H9 (cell line): ENCODE measurements at regions not wholly inside any gene's neighbourhood (a gene's known extent, or its start where the extent isn't known, plus 50 kb on each side); places are given as distances from the start of the nearest gene placed in this dataset.

ENCODE experiments used
- DNase-seq: peaks from one replicate; pipeline ENCODE4 v3.0.0-alpha.2; 2017
- H2AFZ ChIP-seq: one replicate; pipeline ENCODE4 v1.6.1; 2013; ENCODE audit warnings: mild to moderate bottlenecking, low read length, control low read depth, moderate library complexity
- H2AK5ac ChIP-seq: 2 replicates; pipeline ENCODE4 v1.6.1; 2013; ENCODE audit warnings: low read length, control low read depth, mixed read lengths; ENCODE audit not compliant: insufficient read length
- H2BK120ac ChIP-seq: one replicate; pipeline ENCODE4 v1.6.1; 2013; ENCODE audit warnings: low read depth, mild to moderate bottlenecking, low read length, control low read depth, inconsistent platforms; ENCODE audit not compliant: poor library complexity, severe bottlenecking
- H2BK12ac ChIP-seq: 2 replicates; pipeline ENCODE4 v1.6.1; 2013; ENCODE audit warnings: low read length, control low read depth, mixed read lengths, low read depth; ENCODE audit not compliant: insufficient read length
- H2BK15ac ChIP-seq: 2 replicates; pipeline ENCODE4 v1.6.1; 2013; ENCODE audit warnings: low read depth, low read length, control low read depth
- H2BK20ac ChIP-seq: one replicate; pipeline ENCODE4 v1.6.1; 2013; ENCODE audit warnings: low read depth, mild to moderate bottlenecking, low read length, control low read depth, inconsistent platforms; ENCODE audit not compliant: poor library complexity, severe bottlenecking
- H2BK5ac ChIP-seq: 2 replicates; pipeline ENCODE4 v1.6.1; 2013; ENCODE audit warnings: low read length, control low read depth, mixed read lengths; ENCODE audit not compliant: insufficient read length
- H3K14ac ChIP-seq: 2 replicates; pipeline ENCODE4 v1.6.1; 2013; ENCODE audit warnings: low read length, control low read depth; ENCODE audit not compliant: insufficient read depth
- H3K18ac ChIP-seq: 2 replicates; pipeline ENCODE4 v1.6.1; 2013; ENCODE audit warnings: low read depth, mild to moderate bottlenecking, mixed read lengths, low read length, control low read depth; ENCODE audit not compliant: insufficient read length
- H3K23ac ChIP-seq: 2 replicates; pipeline ENCODE4 v1.6.1; 2013; ENCODE audit warnings: low read length, control low read depth, mixed read lengths, low read depth; ENCODE audit not compliant: insufficient read length
- H3K23me2 ChIP-seq: 2 replicates; pipeline ENCODE4 v1.6.1; 2013; ENCODE audit warnings: low read depth, mild to moderate bottlenecking, mixed read lengths, low read length, control low read depth; ENCODE audit not compliant: insufficient read length, poor library complexity, severe bottlenecking
- H3K27ac ChIP-seq: 2 replicates; pipeline ENCODE4 v1.5.1; 2013; ENCODE audit warnings: low read length, control low read depth, mixed read lengths, low read depth; ENCODE audit not compliant: insufficient read length
- H3K27me3 ChIP-seq: 2 replicates; pipeline ENCODE4 v1.6.1; 2013; ENCODE audit warnings: low read length, control low read depth, inconsistent platforms; ENCODE audit not compliant: insufficient read depth
- H3K4ac ChIP-seq: 2 replicates; pipeline ENCODE4 v1.6.1; 2013; ENCODE audit warnings: low read depth, mild to moderate bottlenecking, control low read depth, inconsistent platforms, low read length, moderate library complexity
- H3K4me1 ChIP-seq: 2 replicates; pipeline ENCODE4 v1.6.1; 2013; ENCODE audit warnings: low read length, control low read depth, inconsistent platforms; ENCODE audit not compliant: insufficient read depth
- H3K4me2 ChIP-seq: 2 replicates; pipeline ENCODE4 v1.6.1; 2013; ENCODE audit warnings: low read length, control low read depth, mixed read lengths; ENCODE audit not compliant: insufficient read length, insufficient read depth
- H3K56ac ChIP-seq: 2 replicates; pipeline ENCODE4 v1.6.1; 2013; ENCODE audit warnings: low read depth, mild to moderate bottlenecking, mixed read lengths, low read length, control low read depth; ENCODE audit not compliant: insufficient read length
- H3K79me1 ChIP-seq: 2 replicates; pipeline ENCODE4 v1.6.1; 2013; ENCODE audit warnings: low read depth, mild to moderate bottlenecking, moderate library complexity, low read length, control low read depth, inconsistent platforms; ENCODE audit not compliant: insufficient read depth, poor library complexity, severe bottlenecking
- H3K79me2 ChIP-seq: 2 replicates; pipeline ENCODE4 v1.6.1; 2013; ENCODE audit warnings: low read length, control low read depth, inconsistent platforms; ENCODE audit not compliant: insufficient read depth
- H3K9ac ChIP-seq: 2 replicates; pipeline ENCODE4 v1.6.1; 2013; ENCODE audit warnings: low read length, control low read depth, mixed read lengths; ENCODE audit not compliant: insufficient read length; ENCODE audit errors: extremely low read depth
- H3K9me3 ChIP-seq: one replicate; pipeline ENCODE4 v1.6.1; 2013; ENCODE audit warnings: low read depth, low read length, inconsistent platforms; ENCODE audit not compliant: control insufficient read depth
- H3T11ph ChIP-seq: one replicate; pipeline ENCODE4 v1.6.1; 2013; ENCODE audit warnings: mild to moderate bottlenecking, low read length, control low read depth, inconsistent platforms
- H4K20me1 ChIP-seq: one replicate; pipeline ENCODE4 v1.6.1; 2013; ENCODE audit not compliant: control insufficient read depth, insufficient read length, insufficient read depth
- H4K5ac ChIP-seq: 2 replicates; pipeline ENCODE4 v1.6.1; 2013; ENCODE audit warnings: low read depth, mild to moderate bottlenecking, mixed read lengths, low read length, control low read depth; ENCODE audit not compliant: insufficient read length
- H4K8ac ChIP-seq: replicated peaks from 2 replicates; pipeline ENCODE4 v1.6.1; 2013; ENCODE audit warnings: low read length, control low read depth, mixed read lengths, low read depth; ENCODE audit not compliant: insufficient read length
- H4K91ac ChIP-seq: 2 replicates; pipeline ENCODE4 v1.6.1; 2013; ENCODE audit warnings: low read depth, mild to moderate bottlenecking, moderate library complexity, mixed read lengths, low read length, control low read depth; ENCODE audit not compliant: insufficient read length
- H3K27ac Mint-ChIP-seq, 3 experiments: 2 replicates in 2 of 3; 3 replicates in 1 of 3; pipeline ENCODE4 v1.8.0; 2020 to 2021; ENCODE audit warnings: mixed read lengths in 3 of 3, mild to moderate bottlenecking in 1 of 3, moderate library complexity in 1 of 3
- H3K27me3 Mint-ChIP-seq: 2 replicates; pipeline ENCODE4 v1.8.0; 2021; ENCODE audit warnings: low read depth, mild to moderate bottlenecking, moderate library complexity, mixed read lengths
- H3K36me3 Mint-ChIP-seq, 3 experiments: 2 replicates in 2 of 3; 3 replicates in 1 of 3; pipeline ENCODE4 v1.8.0; 2020 to 2021; ENCODE audit warnings: low read depth in 3 of 3, mixed read lengths in 3 of 3; ENCODE audit not compliant: insufficient read depth in 1 of 3
- H3K4me1 Mint-ChIP-seq, 2 experiments: 2 replicates each; pipeline ENCODE4 v1.8.0; 2020; ENCODE audit warnings: mixed read lengths in 2 of 2
- H3K4me3 Mint-ChIP-seq, 2 experiments: 2 replicates in 1 of 2; 3 replicates in 1 of 2; pipeline ENCODE4 v1.8.0; 2020 to 2021; ENCODE audit warnings: mild to moderate bottlenecking in 2 of 2, mixed read lengths in 2 of 2, moderate library complexity in 1 of 2
- H3K9me3 Mint-ChIP-seq, 2 experiments: 2 replicates in 1 of 2; 3 replicates in 1 of 2; pipeline ENCODE4 v1.8.0; 2020; ENCODE audit warnings: mild to moderate bottlenecking in 2 of 2, mixed read lengths in 2 of 2, moderate library complexity in 1 of 2
- CTCF ChIP-seq: fragments of 200-600 bp; sonication (generic); conservative IDR thresholded peaks from 3 replicates; pipeline ENCODE4 v1.8.0; 2021; ENCODE audit warnings: antibody characterized with exemption, mild to moderate bottlenecking
- WGBS: extraction: QIAGEN DNeasy Blood & Tissue Kit; methylation state at CpG from one replicate; pipeline ENCODE4 v1.1.7; 2013; ENCODE audit warnings: missing lambda C conversion rate, low lambda C conversion rate, mixed read lengths; ENCODE audit not compliant: insufficient read length; ENCODE audit errors: extremely low coverage; 5-methylcytosine and 5-hydroxymethylcytosine counted together

- peak; percentile 29; the same call in 2 of the 3 replicates for TF ChIP-seq CTCF
- no peak overlapping the region for H2BK20ac ChIP-seq
- no peak overlapping the region for H2BK12ac ChIP-seq
- no peaks in the 10 kb centered on the region for H3K79me2 ChIP-seq
- no peak overlapping the region for H3K27ac ChIP-seq
- H4K5ac ChIP-seq: no peak overlapping the region
- no peak overlapping the region for H2AK5ac ChIP-seq
- no peak overlapping the region for H3K9ac ChIP-seq
- H3K14ac ChIP-seq: no peak overlapping the region
- H3K56ac ChIP-seq: no peak overlapping the region
- H3K9me3 ChIP-seq: no peaks in the 10 kb centered on the region
- Mint-ChIP-seq H3K4me1 (peaks cover 10 to 11% of the 10 kb centered on the region in 2 experiments), H3K4me3 (no peak overlapping the region), H3K27me3 (no peaks in the 10 kb centered on the region), H3K9me3 (no peaks in the 10 kb centered on the region), H3K27ac (no peak overlapping the region; a peak in 1 of 7 replicates), H3K36me3 (no peaks in the 10 kb centered on the region)
- H3K4me1 ChIP-seq: no peaks in the 10 kb centered on the region; the same call in 1 of the 2 replicates
- no peak for DNase-seq
- H2AFZ ChIP-seq: no peak overlapping the region
- no peaks in the 10 kb centered on the region for H3K79me1 ChIP-seq
- H2BK15ac ChIP-seq: no peak overlapping the region
- no CpG with 5 or more reads among the region's 2 CpGs for WGBS
- no peaks in the 10 kb centered on the region for H3K23me2 ChIP-seq
- no peak overlapping the region for H3K4ac ChIP-seq
- H3K23ac ChIP-seq: no peak overlapping the region
- no peaks in the 10 kb centered on the region for H4K20me1 ChIP-seq
- H4K91ac ChIP-seq: no peak overlapping the region
- no peak overlapping the region for H3T11ph ChIP-seq
- H2BK5ac ChIP-seq: no peak overlapping the region
- no peak overlapping the region for H2BK120ac ChIP-seq
- no peak overlapping the region for H3K18ac ChIP-seq
- H3K4me2 ChIP-seq: no peak overlapping the region
- H3K27me3 ChIP-seq: no peaks in the 10 kb centered on the region
- H4K8ac ChIP-seq: no peak overlapping the region
Measured at GRCh38 chr15:94722024-94722636, 490.8 kb downstream of the MCTP2 start.
